ENCODE measurements at regions not wholly inside any gene's neighbourhood (a gene's known extent, or its start where the extent isn't known, plus 50 kb on each side); places are given as distances from the start of the nearest gene placed in this dataset.

GRCh38 chr1:178651742-178652141 lies 73.3 kb upstream of the RALGPS2 start (continued):
- no peak for TF ChIP-seq CHD7 (IDR thresholded peaks at IDR 0.05; ENCODE audit: insufficient replicate concordance, low read length)
- TF ChIP-seq CTCF (IDR thresholded peaks at IDR 0.05; ENCODE audit: control extremely low read depth in 1 of 3, insufficient read depth in 1 of 3, low read depth in 1 of 3, low read length in 3 of 3), result no peak
- TF ChIP-seq NRF1 (IDR thresholded peaks at IDR 0.05; ENCODE audit: low read depth, low read length), result no peak
- no peak for TF ChIP-seq CBX8 (IDR thresholded peaks at IDR 0.05; ENCODE audit: borderline replicate concordance, low read depth, low read length)
- no peak for TF ChIP-seq POU5F1 (IDR thresholded peaks at IDR 0.05; ENCODE audit: low read depth, low read length)
- no peak for TF ChIP-seq SRF (IDR thresholded peaks at IDR 0.05; ENCODE audit: low read depth, low read length)
- TF ChIP-seq KDM4A (IDR thresholded peaks at IDR 0.05; ENCODE audit: low read depth, low read length, severe bottlenecking), result no peak
- TF ChIP-seq TCF12 (IDR thresholded peaks at IDR 0.05; ENCODE audit: low read depth, low read length), result no peak
- TF ChIP-seq MAX (IDR thresholded peaks at IDR 0.05), result no peak
- no peak for TF ChIP-seq CEBPB (IDR thresholded peaks at IDR 0.05; ENCODE audit: low read depth, low read length)
